GM12892 (cell line): ENCODE measurements at regions not wholly inside any gene's neighbourhood (a gene's known extent, or its start where the extent isn't known, plus 50 kb on each side); places are given as distances from the start of the nearest gene placed in this dataset.

Source experiments
- DNase-seq: peaks from one replicate; pipeline ENCODE4 v3.0.0; 2011; ENCODE audit not compliant: insufficient read length
- FAIRE-seq: peaks from 2 replicates; lab custom pipeline; 2011; peaks lifted over from hg19 to GRCh38; lab: Jason Lieb, UNC
- POLR2A ChIP-seq: IDR thresholded peaks from 2 replicates; pipeline ENCODE4 v1.6.1; 2011; ENCODE audit warnings: low read depth, low read length, control low read depth
- POLR2AphosphoS5 ChIP-seq: IDR thresholded peaks from 2 replicates; pipeline ENCODE4 v1.6.1; 2011; ENCODE audit warnings: low read depth, low read length, control low read depth
- TAF1 ChIP-seq: IDR thresholded peaks from 2 replicates; pipeline ENCODE4 v1.6.1; 2011; ENCODE audit warnings: low read depth, mild to moderate bottlenecking, control low read depth, low read length, borderline replicate concordance

DNA sequence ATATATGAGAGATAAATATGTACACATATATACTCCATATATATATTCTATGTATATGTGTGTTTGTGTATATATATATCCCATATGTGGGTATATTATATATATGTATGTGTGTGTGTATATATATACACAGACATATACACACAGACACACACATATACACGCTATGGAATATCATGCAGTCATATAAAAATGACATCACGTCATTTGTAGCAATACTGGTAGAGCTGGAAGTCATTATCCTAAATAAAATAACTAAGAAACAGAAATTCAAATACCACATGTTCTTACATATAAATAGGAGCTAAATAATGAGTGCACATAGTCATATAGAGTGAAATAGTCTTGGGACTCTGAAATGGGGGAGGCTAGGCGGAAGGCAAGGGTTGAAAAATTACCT, 1000.2 kb downstream of the LRFN5 start:
- TF ChIP-seq TAF1 = no peak
- TF ChIP-seq POLR2AphosphoS5 = no peak
- DNase-seq = no peak
- FAIRE-seq = no peak

DNA sequence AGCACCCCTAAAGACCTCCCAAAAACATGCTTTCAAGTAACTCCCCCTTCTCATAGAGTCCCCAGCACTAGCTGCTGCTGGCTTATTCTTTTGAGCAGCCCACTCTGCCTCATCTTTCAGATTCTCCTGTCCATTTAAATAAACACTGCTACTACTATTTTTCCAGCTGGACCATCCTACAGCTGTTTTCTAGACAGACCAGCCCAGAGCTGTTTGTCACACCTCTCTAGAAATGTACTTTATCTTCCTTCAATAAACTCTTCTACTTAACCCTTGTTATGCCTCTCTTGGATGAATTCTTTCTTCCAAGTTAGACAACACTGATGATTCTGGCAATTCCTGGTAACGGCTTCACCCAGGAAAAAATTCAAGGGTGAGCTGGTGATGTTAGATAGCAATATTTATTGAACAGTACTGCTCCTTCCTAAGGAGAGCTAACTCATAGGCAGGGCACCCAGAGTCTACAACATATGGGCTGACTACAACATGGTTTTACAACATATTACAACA, 995.7 kb downstream of the LRFN5 start:
- no peak for FAIRE-seq
- TF ChIP-seq POLR2A (no peak), TAF1 (no peak), POLR2AphosphoS5 (no peak)

DNA sequence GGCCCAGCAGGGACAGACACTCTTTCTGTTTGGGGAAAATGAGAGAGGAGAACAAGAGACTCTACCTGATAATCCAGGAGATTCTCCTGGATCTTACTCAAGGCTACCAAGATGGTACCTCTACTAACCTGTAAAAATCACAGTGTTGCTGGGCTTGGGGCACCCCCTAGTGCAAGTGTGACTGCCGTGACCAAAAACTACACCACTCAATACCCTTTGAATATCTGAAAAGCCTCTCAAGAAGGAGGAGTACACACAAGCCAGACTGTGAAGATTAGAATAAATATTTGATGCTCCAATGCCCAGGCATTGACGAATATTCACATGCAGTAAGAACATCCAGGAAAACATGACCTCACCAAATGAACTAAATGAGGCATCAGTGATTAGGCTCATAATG, 965.4 kb downstream of the LRFN5 start:
- DNase-seq = no peak
- TF ChIP-seq POLR2AphosphoS5 (no peak), TAF1 (no peak)
- no peak for FAIRE-seq

More for the DNA sequence above, 995.7 kb downstream of the LRFN5 start:
- no peak for DNase-seq

DNA sequence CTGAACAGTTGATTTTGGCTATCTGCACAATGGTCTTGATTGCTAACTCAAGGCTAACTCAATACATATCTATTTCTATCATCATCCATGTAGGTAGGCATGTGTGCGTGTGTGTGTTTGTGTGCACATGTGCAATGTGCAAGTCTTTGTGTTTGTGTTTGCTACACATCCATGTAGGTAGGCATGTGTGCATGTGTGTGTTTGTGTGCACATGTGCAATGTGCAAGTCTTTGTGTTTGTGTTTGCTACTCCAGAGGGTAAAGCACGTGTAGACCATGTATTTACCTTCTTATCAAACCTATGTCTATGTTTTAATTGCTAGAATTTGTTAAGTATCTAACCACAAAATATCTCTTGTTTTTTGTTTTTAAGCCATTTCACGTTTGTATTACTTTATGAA, 962.6 kb downstream of the LRFN5 start:
- FAIRE-seq = no peak
- DNase-seq = no peak

DNA sequence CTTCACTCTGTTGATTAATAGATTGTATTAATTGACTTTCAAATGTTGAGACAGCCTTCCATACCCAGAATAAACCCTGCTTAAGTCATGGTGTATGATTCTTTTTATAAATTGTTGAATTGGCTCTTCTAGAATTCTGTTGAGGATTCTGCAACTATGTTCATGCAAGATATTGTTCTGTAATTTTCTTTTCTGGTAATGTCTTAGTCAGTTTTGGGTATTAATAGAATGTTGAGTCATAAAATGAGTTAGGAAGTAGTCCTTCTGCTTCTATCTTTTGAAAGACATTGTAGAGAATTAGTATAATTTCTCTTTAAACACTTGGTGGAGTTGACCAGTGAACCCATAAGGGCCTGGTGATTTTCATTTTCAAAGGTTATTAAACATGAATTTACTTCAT, 958.9 kb downstream of the LRFN5 start:
- FAIRE-seq (no peak), DNase-seq (no peak)
- TF ChIP-seq POLR2AphosphoS5 = no peak

More for the DNA sequence above, 962.6 kb downstream of the LRFN5 start:
- TF ChIP-seq POLR2A = no peak
- TF ChIP-seq POLR2AphosphoS5 = no peak
- TF ChIP-seq TAF1 = no peak

DNA sequence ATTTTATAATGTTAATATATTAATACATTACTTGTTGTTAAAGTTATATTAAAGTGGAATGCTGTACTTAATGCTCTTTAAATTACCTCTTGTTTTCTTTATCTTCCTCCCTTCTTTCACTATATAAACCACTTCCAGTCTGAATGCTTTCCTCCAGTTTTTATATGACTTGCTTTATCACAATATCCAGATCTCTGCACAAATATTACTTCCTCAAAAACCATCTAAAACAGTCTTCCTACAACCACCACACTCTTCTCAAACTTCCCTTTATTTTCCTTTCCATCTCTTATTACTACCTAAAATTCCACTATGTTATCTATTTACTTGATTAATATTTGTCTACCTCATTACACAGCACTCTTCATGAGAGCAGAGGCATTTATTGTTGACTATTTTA, 956.6 kb downstream of the LRFN5 start:
- no peak for TF ChIP-seq TAF1
- no peak for TF ChIP-seq POLR2A
- TF ChIP-seq POLR2AphosphoS5 = no peak
- DNase-seq (no peak), FAIRE-seq (no peak)

DNA sequence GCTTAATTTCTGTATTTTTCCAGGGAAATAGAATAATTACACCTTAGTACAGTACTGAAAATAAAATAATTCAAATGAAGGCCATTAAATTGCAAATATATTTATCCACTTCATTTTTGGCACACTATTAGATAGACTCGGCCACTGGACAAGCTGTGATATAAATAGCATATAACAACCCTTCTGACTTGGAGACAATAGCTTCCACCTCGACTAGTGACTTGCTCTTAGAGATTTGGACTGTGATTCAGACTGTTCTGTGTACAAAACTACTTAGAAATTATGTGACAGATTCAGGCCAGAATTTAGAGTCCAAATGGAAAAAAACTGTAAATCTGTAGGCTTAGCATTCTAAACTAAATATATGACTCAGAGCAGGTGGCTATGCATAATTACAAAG, 949.9 kb downstream of the LRFN5 start:
- FAIRE-seq = no peak
- DNase-seq = no peak
- TF ChIP-seq POLR2AphosphoS5 = no peak
- no peak for TF ChIP-seq POLR2A
- no peak for TF ChIP-seq TAF1

DNA sequence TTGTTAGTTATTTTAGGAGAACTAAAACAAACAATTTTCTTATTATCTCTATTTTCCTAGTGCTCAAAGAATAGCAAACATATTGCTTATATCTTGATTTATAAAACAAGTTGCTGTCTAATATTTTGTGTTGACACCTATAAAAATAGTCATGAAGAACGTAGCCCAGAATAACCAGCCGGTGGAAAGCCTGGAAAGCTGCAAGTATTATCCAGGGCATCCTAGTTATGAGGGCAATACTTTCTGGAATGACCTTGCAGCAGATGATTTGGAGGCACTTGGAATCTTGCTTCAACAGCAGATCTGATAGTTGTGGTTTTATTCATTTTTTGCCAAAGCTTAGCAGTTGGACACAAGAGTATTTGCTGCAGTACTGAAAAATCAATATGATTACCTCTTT, 948.7 kb downstream of the LRFN5 start:
- no peak for DNase-seq
- TF ChIP-seq POLR2A = no peak
- no peak for TF ChIP-seq POLR2AphosphoS5
- TF ChIP-seq TAF1 = no peak
- no peak for FAIRE-seq

DNA sequence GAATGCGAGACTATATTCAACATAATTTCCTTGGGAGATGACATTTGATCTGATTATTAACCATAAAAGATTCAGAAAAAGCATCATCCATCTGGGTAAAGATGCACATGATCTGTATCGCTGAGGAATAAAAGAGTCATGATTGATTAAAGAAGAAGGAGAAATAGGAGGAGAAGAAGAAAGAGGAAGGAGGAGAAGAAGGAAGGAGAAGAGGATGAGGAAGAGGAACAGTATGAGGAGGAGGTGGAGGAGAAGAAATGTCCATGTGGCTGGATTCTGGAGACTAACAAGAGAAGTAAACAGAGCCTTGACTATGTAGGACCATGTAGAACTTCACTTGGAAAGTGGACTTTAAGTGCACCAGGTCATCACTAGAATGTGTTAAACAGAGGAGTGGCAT, 947.4 kb downstream of the LRFN5 start:
- no peak for FAIRE-seq
- no peak for DNase-seq

DNA sequence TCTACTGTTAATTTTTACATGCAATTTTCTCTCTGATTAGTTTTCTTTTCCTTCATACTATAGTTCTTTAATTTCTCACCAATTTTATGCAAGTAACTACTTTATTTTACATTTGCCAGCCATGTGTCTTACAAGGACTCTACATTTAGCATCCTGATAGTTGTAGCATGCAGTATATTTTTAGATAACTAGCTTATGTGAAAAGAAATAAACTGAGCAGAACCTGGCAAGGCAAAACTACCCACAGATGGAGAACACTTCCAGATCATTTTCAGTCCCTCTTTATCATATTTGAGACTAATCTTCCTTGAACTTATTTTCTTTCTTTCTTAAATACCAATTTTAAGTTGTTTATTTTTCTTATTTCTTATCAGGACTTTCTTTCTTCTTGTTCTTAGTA, 943.6 kb downstream of the LRFN5 start:
- FAIRE-seq (no peak), DNase-seq (no peak)
- no peak for TF ChIP-seq POLR2AphosphoS5
- TF ChIP-seq POLR2A = no peak
- TF ChIP-seq TAF1 = no peak

More for the DNA sequence above, 947.4 kb downstream of the LRFN5 start:
- no peak for TF ChIP-seq POLR2AphosphoS5
- TF ChIP-seq TAF1 = no peak
- no peak for TF ChIP-seq POLR2A

DNA sequence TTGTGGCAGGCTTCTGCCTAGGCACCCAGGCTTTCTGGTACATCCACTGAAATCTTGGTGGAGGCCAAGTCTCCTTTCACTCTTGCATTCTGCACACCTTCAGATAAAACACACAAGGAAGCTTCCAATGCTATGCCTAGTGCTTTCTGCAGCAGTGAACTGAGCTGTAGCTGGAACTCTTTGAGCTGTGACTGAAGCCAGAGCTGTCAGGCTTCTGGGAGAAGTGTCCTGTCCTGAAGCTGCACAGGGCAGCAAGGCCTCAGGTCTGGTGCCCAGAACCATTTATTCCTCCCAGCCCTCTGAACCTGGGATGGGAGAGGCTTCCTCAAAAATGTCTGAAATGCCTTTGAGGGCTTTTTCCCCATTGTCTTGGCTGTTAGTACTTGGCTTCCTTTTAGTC, 941.7 kb downstream of the LRFN5 start:
- FAIRE-seq (no peak), DNase-seq (no peak)
- TF ChIP-seq POLR2A (no peak), TAF1 (no peak), POLR2AphosphoS5 (no peak)

DNA sequence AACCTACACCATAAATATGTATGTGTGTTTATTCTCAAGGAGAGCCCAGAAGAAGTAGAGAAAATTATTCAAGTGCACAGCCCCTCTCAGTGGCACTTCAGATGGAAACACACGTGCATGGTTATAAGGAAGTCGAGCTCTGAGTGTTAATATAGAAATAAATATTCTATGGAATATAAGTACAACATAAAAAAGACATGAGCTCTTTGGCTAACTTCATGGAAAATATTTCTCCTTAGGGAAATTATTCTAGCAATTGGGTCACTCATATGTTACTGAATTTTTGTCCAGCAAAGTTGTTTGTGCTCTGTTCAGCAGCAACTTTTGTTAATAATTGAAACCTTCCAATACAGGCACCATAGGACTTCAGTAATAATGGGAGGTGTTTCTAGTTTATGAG, 939.0 kb downstream of the LRFN5 start:
- no peak for TF ChIP-seq TAF1
- TF ChIP-seq POLR2A = no peak
- no peak for TF ChIP-seq POLR2AphosphoS5
- FAIRE-seq = no peak
- DNase-seq = no peak

DNA sequence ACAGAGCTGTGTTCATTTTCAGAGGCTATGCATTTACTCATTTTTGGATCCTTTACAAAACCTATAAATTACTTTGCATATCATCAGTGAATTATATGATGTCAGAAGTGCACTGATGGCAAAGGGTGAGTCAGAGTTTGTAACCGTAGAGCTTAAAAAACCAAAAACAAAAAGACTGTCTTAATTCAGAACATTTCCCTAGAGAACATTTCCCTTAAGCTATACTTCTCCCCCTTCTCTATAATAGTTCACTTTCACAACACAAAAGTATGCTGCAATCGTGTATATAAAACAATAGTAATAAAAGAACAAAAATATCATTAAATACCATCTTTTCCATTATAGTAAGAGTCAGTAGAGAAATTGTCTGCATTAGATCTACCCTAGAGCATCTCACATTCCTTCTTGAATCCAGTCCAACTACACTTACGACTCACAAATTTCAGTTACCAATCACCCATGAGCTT, 934.9 kb downstream of the LRFN5 start:
- FAIRE-seq = no peak
- TF ChIP-seq POLR2A (no peak), TAF1 (no peak), POLR2AphosphoS5 (no peak)
- no peak for DNase-seq
